HG03175 (cell line): ENCODE measurements at regions not wholly inside any gene's neighbourhood (a gene's known extent, or its start where the extent isn't known, plus 50 kb on each side); places are given as distances from the start of the nearest gene placed in this dataset.

Experiments
- ATAC-seq: cut with Tn5 transposase; IDR thresholded peaks from one replicate; pipeline ENCODE4 v1.9.1; 2021; ENCODE audit warnings: mild to moderate bottlenecking, moderate library complexity; ENCODE audit not compliant: unreplicated experiment

DNA sequence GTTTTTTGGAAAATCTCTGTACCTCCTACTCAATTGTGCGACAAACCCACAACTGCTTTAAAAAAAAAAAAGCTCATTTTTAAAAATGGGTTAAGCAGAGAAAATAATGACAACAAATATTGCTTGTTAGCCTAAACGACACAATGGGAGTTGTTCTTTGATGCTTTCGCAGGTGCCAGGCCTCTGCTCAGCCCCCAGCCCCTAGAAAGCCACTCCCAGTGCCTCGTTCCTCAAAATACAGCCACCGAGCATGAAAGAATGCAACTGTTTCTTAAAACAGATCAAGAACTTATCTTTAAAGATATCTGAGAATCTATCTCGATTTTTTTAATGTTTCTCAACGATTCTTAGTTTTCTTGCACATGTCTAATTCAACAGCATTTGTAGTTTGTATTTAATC lies 85.2 kb upstream of the PFKP start:
- ATAC-seq: no peak

DNA sequence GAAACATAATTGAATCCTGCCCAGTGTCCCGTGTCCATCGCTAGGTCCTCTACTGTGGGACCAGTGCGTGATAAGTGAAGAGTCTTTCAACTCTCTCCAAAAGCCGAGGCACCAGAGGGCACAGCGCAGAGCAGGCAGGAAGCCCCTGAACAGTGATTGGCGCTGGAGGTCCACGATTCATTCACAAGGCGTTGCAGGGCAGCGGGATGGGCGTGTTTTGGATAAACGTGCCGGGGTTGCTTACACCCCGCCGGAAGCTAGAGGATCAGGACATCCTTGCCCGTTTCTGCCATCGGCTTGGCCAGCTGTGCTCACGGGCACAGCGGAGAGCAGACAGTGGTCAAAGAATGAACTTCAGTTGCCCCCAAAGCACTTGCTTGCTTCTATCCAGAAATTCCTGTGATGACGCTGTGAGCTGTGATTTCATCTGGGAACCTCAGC lies 86.0 kb upstream of the PFKP start:
- ATAC-seq: no peak

GRCh38 chr10:2980791-2981360 lies 86.5 kb upstream of the PFKP start:
- ATAC-seq: peak; percentile 55

GRCh38 chr10:2980116-2980515 lies 87.2 kb upstream of the PFKP start:
- ATAC-seq: no peak

DNA sequence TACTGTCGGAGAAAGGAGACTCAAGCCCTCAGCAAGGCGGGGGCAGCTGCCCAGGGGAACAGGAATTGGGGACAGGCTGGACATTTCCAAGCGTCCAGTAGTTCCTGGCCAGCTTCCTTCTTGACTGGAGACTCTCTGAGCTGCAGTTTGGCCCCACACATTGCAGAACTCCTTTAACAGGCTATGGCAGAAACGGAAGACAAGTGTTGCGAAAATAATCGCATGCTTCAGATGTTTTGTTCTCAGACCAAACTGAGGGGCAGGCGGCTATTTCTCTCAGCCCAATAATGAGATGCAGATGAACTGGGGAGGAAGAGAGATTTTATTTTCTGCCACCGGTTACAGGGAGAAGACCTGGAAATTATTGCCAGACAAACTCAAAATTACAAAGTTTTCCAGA lies 88.0 kb upstream of the PFKP start:
- ATAC-seq: no peak

DNA sequence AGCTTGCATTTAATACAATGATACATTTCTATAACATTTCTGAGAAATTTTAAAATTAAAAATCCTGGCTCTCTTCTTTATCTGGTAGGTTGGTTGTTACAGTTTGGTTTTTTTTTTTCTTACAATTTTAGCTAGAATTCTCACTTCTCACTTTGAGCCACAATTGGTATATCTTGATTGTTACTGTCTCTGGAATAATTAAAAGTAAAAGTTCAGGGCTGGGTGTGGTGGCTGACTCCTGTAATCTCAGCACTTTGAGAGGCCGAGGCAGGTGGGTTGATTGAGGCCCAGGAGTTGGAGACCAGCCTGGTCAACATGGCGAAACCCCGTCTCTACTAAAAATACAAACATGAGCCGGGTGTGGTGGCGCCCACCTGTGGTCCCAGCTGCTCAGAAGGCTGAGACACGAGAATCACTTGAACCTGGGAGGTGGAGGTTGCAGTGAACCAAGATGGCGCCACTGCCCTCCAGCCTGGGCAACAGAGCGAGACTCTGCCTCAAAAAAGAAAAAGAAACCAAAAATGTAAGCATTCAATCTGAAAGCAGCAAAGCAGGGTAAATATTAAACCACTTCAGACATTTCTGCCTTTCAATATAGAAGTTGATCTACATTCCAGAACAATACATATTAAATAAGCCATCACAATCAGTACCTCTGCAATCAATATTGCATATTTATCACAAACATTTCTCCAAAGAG lies 88.6 kb upstream of the PFKP start:
- ATAC-seq: peak; percentile 51

DNA sequence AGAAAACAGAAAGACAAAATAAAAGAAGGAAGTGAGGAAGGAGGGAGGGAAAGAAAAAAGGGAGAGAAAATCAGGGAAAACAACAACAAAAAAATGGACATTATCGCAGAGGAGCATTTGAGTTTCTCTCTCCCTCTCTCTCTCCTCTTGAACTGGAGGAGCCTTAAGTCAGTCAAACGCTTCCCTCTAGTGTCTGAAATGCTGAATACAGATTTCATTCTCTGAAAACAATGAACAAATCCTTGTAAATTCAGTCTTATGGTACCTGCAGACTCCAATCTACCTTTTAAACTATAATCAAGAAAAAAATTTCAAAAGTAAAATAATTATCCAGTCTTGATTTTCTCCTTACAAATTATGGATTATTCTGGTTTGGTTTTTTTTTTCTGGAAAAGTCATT lies 89.2 kb upstream of the PFKP start:
- ATAC-seq: no peak

DNA sequence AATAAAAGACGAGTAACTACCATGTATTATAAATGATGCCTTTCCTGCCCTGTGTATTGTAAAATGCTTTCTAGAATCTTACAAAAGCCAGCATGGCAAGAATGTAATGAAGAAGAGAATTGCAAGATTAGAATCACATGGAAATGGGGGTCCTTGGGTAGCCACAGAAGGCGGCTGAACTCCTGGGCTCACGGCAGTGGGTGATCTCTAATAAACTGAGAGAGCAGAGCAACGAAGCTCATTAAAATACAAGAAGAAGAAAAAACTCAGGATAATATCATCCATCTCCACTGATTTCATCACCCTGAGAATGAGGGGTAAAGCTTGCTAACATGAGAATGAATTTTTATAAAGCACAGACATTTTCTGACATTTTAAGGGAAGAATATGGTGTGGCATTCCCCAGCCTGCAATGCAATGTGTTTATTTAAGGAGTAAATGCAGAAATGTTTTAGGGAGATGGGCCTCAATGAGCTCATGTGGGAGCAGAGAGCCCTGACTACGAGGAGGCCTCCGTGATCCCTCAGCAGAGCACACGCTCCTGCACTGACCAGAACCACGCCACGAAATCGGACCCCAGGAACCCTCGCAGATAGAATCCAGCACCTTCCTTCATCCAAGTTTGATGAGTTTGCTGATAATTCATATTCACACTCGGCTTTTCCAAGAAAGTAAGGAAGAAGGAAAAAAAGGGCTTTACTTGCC lies 92.7 kb upstream of the PFKP start:
- no peak for ATAC-seq

DNA sequence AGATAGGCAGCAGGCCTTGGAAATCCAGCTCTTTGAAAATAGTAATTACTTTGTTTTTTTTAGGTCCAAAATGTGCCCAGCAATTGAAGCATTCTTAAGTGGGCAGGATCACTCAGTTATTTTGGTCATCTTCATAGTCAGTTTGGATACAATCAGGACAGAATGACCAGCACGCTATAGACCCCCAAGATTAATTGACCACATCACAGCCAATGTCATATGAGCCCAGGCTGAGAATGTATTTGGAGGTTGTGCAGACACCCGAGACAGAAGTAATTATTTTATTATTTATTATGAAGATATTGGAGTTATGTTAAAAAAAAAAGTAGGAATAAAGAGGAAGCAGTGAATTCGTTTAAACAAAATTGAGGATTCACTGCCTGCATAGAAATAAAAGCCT lies 93.3 kb upstream of the PFKP start:
- ATAC-seq: no peak

DNA sequence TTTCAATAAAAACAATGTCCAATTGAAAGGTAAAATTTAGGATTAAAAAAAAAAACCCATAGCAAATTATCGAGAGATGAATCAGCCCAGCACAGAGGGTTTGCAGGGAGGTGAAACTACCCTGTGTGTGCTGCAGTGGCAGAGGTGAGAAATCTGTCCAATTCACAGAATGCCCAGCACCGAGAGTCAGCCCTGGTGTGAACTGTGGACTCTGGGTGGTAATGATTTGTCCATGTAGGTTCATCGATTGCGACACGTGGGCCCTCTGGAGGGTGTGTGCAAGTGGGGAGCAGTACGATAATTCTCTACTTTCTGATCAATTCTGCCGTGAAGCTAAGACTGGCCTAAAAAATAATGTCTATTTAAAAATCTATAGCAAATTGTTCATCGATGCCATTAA lies 94.5 kb upstream of the PFKP start:
- ATAC-seq: no peak

GRCh38 chr10:2972216-2972615 lies 95.1 kb upstream of the PFKP start:
- no peak for ATAC-seq

- ATAC-seq: no peak
Measured at GRCh38 chr10:2970190-2970823, 97.0 kb upstream of the PFKP start.

DNA sequence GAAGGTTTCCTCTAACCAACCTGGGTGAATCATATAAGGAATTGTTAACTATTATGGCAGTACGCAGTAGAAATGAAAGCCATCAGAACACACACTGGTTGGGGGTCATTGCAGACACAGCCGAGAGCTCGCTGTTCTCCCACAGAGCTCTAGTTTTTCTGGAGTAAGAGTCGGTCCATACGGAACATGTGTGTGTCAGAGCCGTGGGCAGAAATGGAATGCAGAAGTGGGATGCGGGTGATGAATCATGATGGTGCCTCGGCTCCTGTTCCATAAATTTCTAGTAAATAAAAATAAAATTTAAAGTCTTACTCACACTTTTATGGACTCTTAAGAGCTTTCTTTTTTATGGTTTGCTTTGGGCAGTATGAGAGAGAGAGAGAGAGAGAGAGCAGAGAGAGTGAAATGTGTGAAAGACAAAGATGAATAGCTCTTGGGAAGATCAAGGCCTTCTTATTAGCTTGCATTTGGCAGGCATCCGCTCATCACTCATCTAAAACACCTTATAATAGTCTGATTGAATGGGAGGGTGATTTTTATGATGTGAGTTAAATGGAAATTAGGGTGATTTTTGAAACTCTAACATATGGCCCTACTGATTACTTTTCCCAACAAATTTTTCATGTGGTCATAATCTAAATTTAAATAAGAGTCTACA lies 98.8 kb upstream of the PFKP start:
- no peak for ATAC-seq

DNA sequence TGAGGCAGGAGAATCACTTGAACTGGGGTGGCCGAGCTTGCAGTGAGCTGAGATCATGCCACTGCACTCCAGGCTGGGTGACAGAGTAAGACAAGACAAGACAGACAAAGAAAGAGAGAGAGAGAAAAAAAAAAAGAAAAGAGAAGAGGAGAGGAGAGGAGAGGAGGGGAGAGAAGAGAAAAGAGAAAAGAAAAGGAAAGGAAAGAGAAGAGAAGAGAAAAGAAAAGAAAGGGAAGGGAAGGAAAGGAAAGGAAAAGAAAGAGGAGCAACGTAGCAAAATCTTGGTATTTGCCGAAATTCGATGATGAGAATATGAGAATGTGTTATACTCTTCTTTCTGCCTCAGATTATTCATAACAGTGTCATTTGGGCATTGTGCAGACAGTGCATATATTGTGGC lies 101.2 kb upstream of the PFKP start:
- no peak for ATAC-seq

DNA sequence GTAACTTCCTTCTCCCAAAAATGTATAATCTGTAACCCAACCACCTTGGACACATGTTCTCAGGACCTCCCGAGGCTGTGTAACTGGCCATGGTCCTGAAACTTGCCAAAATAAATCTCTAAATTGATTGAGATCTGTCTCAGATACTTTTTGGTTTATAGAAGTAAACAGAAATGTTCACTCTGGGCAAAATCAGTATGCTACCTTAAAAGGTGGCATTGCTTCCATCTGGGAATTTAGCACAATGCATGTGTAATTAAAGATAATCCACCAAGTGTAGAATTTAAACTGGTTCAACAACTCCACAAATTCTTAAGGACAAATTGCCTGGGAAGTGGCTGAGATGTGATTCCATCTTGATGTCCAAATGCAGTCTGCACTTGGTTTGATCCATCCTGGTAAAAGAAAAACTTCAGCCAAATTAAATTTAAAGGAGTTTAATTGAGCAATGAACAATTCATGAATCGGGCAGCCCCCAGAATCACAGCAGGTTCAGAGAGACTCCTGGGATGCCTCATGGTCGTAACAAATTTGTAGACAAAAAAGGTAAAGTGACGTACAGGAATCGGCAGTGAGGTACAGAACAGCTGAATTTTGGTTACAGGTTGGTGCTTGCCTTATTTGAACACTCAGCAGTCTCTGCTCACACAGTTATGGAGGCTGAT lies 102.6 kb upstream of the PFKP start:
- no peak for ATAC-seq

DNA sequence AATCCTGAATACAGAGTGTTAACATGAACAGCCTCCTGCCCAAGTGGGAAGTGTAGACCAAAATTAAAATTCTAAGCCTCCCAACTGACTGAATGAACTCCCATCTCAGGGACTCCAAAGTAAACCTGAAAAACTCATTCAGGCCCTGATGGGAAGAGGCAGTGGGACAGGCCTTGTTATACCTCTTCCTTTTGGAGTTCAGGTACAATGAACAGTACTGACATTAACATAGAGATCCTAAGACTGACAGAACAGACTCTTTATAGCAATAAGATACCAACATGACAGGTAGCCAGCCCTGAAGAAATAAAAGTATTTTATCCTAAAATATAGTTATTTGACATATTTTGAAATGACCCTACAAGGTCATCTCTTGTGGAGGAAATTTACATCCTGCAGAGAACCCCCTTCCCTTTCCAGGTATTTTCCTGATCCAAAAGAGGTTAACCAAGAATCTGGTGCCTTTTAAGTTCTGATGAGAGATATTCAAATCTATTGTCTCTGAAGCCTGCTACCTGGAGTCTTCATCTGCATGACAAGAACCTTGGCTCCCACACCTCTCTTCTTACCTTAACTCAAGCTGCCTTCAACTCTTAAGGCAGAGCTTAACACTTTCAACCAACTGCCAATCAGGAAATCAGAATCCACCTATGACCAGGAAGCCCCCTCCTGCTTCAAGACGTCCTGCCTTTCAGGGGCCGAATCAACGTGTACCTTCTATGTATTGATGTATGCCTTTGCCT lies 103.3 kb upstream of the PFKP start:
- no peak for ATAC-seq

- ATAC-seq: no peak
Measured at GRCh38 chr10:2962194-2962593, 105.2 kb upstream of the PFKP start.

DNA sequence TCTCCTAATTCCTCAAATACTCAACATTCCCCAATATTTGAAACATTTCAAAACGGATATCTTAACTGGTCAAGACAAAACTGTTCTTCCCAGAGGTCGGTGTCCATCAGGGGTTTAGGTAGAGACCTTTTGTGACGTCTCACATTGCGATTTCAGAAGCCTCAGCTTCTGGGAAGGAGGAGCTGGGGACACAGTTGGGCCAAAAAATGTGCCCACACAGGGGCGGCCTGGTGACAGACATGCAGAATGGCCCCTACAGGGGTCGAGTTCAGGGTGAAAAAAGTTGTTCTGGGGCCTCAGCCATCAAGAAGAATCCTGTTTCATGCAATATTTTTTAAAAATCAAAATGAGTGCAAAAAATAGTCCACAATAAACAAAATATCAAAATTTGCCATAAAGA lies 108.7 kb upstream of the PFKP start:
- ATAC-seq: no peak

GRCh38 chr10:2957785-2958184 lies 109.6 kb upstream of the PFKP start:
- ATAC-seq: no peak

GRCh38 chr10:2955064-2955463 lies 112.3 kb upstream of the PFKP start:
- no peak for ATAC-seq
